ENCODE measurements at regions not wholly inside any gene's neighbourhood (a gene's known extent, or its start where the extent isn't known, plus 50 kb on each side); places are given as distances from the start of the nearest gene placed in this dataset.

GRCh38 chr4:81981218-81981617, 392.6 kb downstream of the HNRNPD start:
- Histone ChIP-seq H3K4me3 (ENCODE audit: low read depth in 2 of 2, low read length in 2 of 2) (no peak overlapping the region), H3K36me3 (ENCODE audit: control insufficient read depth, insufficient read depth, low read length) (no peaks in the 10 kb centered on the region), H3K9me3 (ENCODE audit: control insufficient read depth, insufficient read depth, low read depth, low read length) (no peaks in the 10 kb centered on the region), H3K27ac (ENCODE audit: low read length) (no peak overlapping the region), H3K27me3 (ENCODE audit: control insufficient read depth, insufficient read depth, low read length) (no peaks in the 10 kb centered on the region), H3K4me1 (ENCODE audit: control insufficient read depth, insufficient read depth, low read length) (no peaks in the 10 kb centered on the region)
- in situ Hi-C loops (cut with HindIII; ENCODE audit: low pct_unique_long_range_greater_than_20kb, low sequenced_read_pairs) = no loop called here
- ATAC-seq (no peak), DNase-seq (ENCODE audit: low read depth, low spot score) (no peak)
- no TSS peak for BruUV-seq (replicated peaks)
- intact Hi-C loops (cut with micrococcal nuclease; ENCODE audit: unreplicated experiment) = no loop called here
- POLR2A ChIA-PET = no interaction called here
- TF ChIP-seq SIN3A (IDR thresholded peaks at IDR 0.05; ENCODE audit: borderline replicate concordance, insufficient read depth, low read depth, low read length) = no peak
- TF ChIP-seq TCF7L2 (IDR thresholded peaks at IDR 0.05; ENCODE audit: low read depth, low read length) = no peak
- TF ChIP-seq REST (IDR thresholded peaks at IDR 0.05; ENCODE audit: insufficient read depth in 1 of 2, low read depth in 2 of 2, low read length in 1 of 2) = no peak
- no peak for TF ChIP-seq CTCF (IDR thresholded peaks at IDR 0.05)
- TF ChIP-seq POLR2AphosphoS5 (IDR thresholded peaks at IDR 0.05; ENCODE audit: low read depth, low read length) = no peak
- CTCF ChIA-PET = no interaction called here

- no peak overlapping the region for H3K4me3 ChIP-seq (ENCODE audit: low read depth in 2 of 2, low read length in 2 of 2)
- no peak for ATAC-seq
- H3K4me1 ChIP-seq (ENCODE audit: control insufficient read depth, insufficient read depth, low read length) = no peaks in the 10 kb centered on the region
- H3K27ac ChIP-seq (ENCODE audit: low read length) = no peak overlapping the region
- intact Hi-C loops (cut with micrococcal nuclease; ENCODE audit: unreplicated experiment) (no loop called here), in situ Hi-C loops (cut with HindIII; ENCODE audit: low pct_unique_long_range_greater_than_20kb, low sequenced_read_pairs) (no loop called here)
- H3K36me3 ChIP-seq (ENCODE audit: control insufficient read depth, insufficient read depth, low read length) = no peaks in the 10 kb centered on the region
- no TSS peak for BruUV-seq (replicated peaks)
- ChIA-PET CTCF (no interaction called here), POLR2A (no interaction called here)
- no peak for DNase-seq (ENCODE audit: low read depth, low spot score)
- no peaks in the 10 kb centered on the region for H3K27me3 ChIP-seq (ENCODE audit: control insufficient read depth, insufficient read depth, low read length)
- TF ChIP-seq SIN3A (IDR thresholded peaks at IDR 0.05; ENCODE audit: borderline replicate concordance, insufficient read depth, low read depth, low read length) (no peak), TCF7L2 (IDR thresholded peaks at IDR 0.05; ENCODE audit: low read depth, low read length) (no peak), CTCF (IDR thresholded peaks at IDR 0.05) (no peak), POLR2AphosphoS5 (IDR thresholded peaks at IDR 0.05; ENCODE audit: low read depth, low read length) (no peak), REST (IDR thresholded peaks at IDR 0.05; ENCODE audit: insufficient read depth in 1 of 2, low read depth in 2 of 2, low read length in 1 of 2) (no peak)
- H3K9me3 ChIP-seq (ENCODE audit: control insufficient read depth, insufficient read depth, low read depth, low read length) = no peaks in the 10 kb centered on the region
Measured at GRCh38 chr4:81974523-81974922, 399.3 kb downstream of the HNRNPD start.

Measured in Panc1 (cell line).